CD4-positive, CD25-positive, alpha-beta regulatory T cell (primary cell): ENCODE measurements at regions not wholly inside any gene's neighbourhood (a gene's known extent, or its start where the extent isn't known, plus 50 kb on each side); places are given as distances from the start of the nearest gene placed in this dataset.

Experiments
- ATAC-seq, 2 donors: fragments of 150-1000 bp; cut with Tn5 transposase; one replicate each; pipeline ENCODE4 v1.10.0; 2021; ENCODE audit warnings: low read depth in 2 of 2, moderate number of reproducible peaks in 2 of 2, moderate library complexity in 1 of 2
- DNase-seq, 3 donors: peaks; one replicate each; pipeline versions ENCODE4 v3.0.0 to v3.0.0-alpha.2; 2012 to 2022; ENCODE audit warnings: mixed read lengths in 1 of 3
- H3K27ac ChIP-seq: one replicate; pipeline ENCODE4 v1.7.0; 2013; ENCODE audit warnings: mild to moderate bottlenecking, low read length; ENCODE audit not compliant: insufficient read depth, poor library complexity, severe bottlenecking
- H3K27me3 ChIP-seq: one replicate; pipeline ENCODE4 v1.7.0; 2013; ENCODE audit warnings: low read length; ENCODE audit not compliant: control insufficient read depth, insufficient read depth
- H3K36me3 ChIP-seq: one replicate; pipeline ENCODE4 v1.7.0; 2013; ENCODE audit warnings: mild to moderate bottlenecking, low read length, moderate library complexity; ENCODE audit not compliant: control insufficient read depth, insufficient read depth
- H3K4me1 ChIP-seq: 2 replicates; pipeline ENCODE4 v1.7.0; 2013; ENCODE audit warnings: mild to moderate bottlenecking, low read length; ENCODE audit not compliant: insufficient read depth, control insufficient read depth, poor library complexity, severe bottlenecking
- H3K4me3 ChIP-seq: one replicate; pipeline ENCODE4 v1.7.0; 2013; ENCODE audit warnings: low read depth, mild to moderate bottlenecking, low read length, moderate library complexity
- H3K9me3 ChIP-seq, 2 experiments: 1 replicate in 1 of 2; 2 replicates in 1 of 2; pipeline ENCODE4 v1.7.0; 2013; ENCODE audit warnings: low read length in 2 of 2, mild to moderate bottlenecking in 1 of 2, moderate library complexity in 1 of 2; ENCODE audit not compliant: control insufficient read depth in 2 of 2
- H3K27ac Mint-ChIP-seq, 3 donors: one replicate each; pipeline ENCODE4 v1.8.0; 2020 to 2022; ENCODE audit warnings: mild to moderate bottlenecking in 3 of 3, mixed read lengths in 3 of 3, moderate library complexity in 2 of 3
- H3K27me3 Mint-ChIP-seq: one replicate; pipeline ENCODE4 v1.8.0; 2022; ENCODE audit warnings: mild to moderate bottlenecking, mixed read lengths
- H3K36me3 Mint-ChIP-seq: one replicate; pipeline ENCODE4 v1.8.0; 2020; ENCODE audit warnings: mixed read lengths
- H3K4me1 Mint-ChIP-seq, 4 donors: one replicate each; pipeline ENCODE4 v1.8.0; 2020 to 2022; ENCODE audit warnings: mixed read lengths in 4 of 4, mild to moderate bottlenecking in 1 of 4
- H3K4me3 Mint-ChIP-seq, 4 donors: one replicate each; pipeline ENCODE4 v1.8.0; 2020 to 2022; ENCODE audit warnings: mild to moderate bottlenecking in 4 of 4, mixed read lengths in 4 of 4, moderate library complexity in 3 of 4
- H3K9me3 Mint-ChIP-seq, 7 donors: one replicate each; pipeline ENCODE4 v1.8.0; 2020 to 2022; ENCODE audit warnings: mixed read lengths in 7 of 7, mild to moderate bottlenecking in 3 of 7, moderate library complexity in 2 of 7

DNA sequence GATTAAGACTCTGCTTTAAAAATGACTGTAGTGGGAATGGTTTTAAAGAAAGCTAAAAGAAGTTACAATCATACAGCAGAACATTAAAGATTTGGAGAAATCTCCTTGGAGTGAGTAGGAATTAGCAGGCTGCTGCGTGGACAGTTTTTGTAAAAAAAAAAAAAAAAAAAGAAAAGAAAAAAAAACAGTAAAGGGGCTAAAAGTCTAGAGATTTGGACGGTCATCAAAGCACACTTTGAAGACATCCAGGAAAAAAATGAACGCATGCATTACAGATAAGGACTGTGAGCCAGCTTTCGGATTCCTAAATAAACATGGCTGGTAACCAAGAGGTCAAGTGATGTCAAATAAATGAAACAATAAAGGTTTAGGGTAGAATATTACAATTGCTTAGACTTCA lies 1700.6 kb downstream of the PCDH9 start:
- Mint-ChIP-seq H3K4me1 (peaks cover 0 to 4% (median 0%) of the 10 kb centered on the region in 4 donors), H3K27ac (no peak overlapping the region), H3K27me3 (no peaks in the 10 kb centered on the region), H3K36me3 (no peaks in the 10 kb centered on the region), H3K9me3 (peaks cover 4 to 21% (median 7%) of the 10 kb centered on the region in 7 donors), H3K4me3 (no peak overlapping the region)
- H3K4me1 ChIP-seq: no peaks in the 10 kb centered on the region
- H3K4me3 ChIP-seq: no peak overlapping the region
- peaks cover 4 to 19% of the 10 kb centered on the region in 2 experiments for H3K9me3 ChIP-seq
- ATAC-seq (no peak), DNase-seq (no peak)
- H3K36me3 ChIP-seq: no peaks in the 10 kb centered on the region
- H3K27me3 ChIP-seq: no peaks in the 10 kb centered on the region
- H3K27ac ChIP-seq: no peak overlapping the region

GRCh38 chr13:65508745-65509144 lies 1721.4 kb downstream of the PCDH9 start:
- Histone ChIP-seq H3K36me3 (no peaks in the 10 kb centered on the region), H3K27ac (no peak overlapping the region), H3K4me3 (no peak overlapping the region), H3K9me3 (peaks cover 0 to 10% of the 10 kb centered on the region in 2 experiments), H3K4me1 (no peaks in the 10 kb centered on the region), H3K27me3 (no peaks in the 10 kb centered on the region)
- H3K36me3 Mint-ChIP-seq: no peaks in the 10 kb centered on the region
- H3K9me3 Mint-ChIP-seq: peaks cover 0 to 43% (median 7%) of the 10 kb centered on the region in 7 donors
- H3K4me1 Mint-ChIP-seq: no peaks in the 10 kb centered on the region
- no peak overlapping the region for H3K27ac Mint-ChIP-seq
- H3K4me3 Mint-ChIP-seq: no peak overlapping the region
- ATAC-seq: no peak
- no peaks in the 10 kb centered on the region for H3K27me3 Mint-ChIP-seq
- DNase-seq: no peak

- H3K27me3 ChIP-seq: no peaks in the 10 kb centered on the region
- peaks cover 0 to 10% of the 10 kb centered on the region in 2 experiments for H3K9me3 ChIP-seq
- no peaks in the 10 kb centered on the region for H3K4me1 Mint-ChIP-seq
- no peak overlapping the region for H3K4me3 Mint-ChIP-seq
- no peaks in the 10 kb centered on the region for H3K4me1 ChIP-seq
- no peak overlapping the region for H3K27ac ChIP-seq
- H3K27ac Mint-ChIP-seq: no peak overlapping the region
- no peaks in the 10 kb centered on the region for H3K36me3 Mint-ChIP-seq
- no peak overlapping the region for H3K4me3 ChIP-seq
- peaks cover 0 to 42% (median 7%) of the 10 kb centered on the region in 7 donors for H3K9me3 Mint-ChIP-seq
- H3K27me3 Mint-ChIP-seq: no peaks in the 10 kb centered on the region
- DNase-seq (no peak), ATAC-seq (no peak)
- no peaks in the 10 kb centered on the region for H3K36me3 ChIP-seq
Measured at GRCh38 chr13:65508338-65508737, 1721.8 kb downstream of the PCDH9 start.

DNA sequence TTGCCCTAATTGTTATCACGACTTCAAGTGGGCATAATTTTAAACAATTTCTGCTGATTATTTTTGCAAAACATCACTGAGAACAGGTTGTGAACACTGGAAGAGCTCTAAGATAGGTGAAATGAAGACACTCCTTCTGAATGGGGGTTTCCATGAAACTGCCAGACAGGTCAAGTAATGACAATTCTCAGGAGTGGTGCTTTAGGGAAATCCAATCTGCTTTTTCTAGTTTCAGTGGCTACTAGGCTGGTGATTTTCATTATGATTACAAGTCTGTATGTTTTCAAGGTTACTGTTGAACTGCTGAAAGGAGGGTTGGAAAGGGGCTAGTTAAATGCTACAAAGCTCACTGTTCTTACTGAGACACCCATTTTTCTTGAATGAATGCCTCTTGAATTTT lies 1724.2 kb downstream of the PCDH9 start:
- no peaks in the 10 kb centered on the region for H3K4me1 Mint-ChIP-seq
- H3K4me3 ChIP-seq: no peak overlapping the region
- ATAC-seq (no peak), DNase-seq (no peak)
- peaks cover 0 to 46% (median 8%) of the 10 kb centered on the region in 7 donors for H3K9me3 Mint-ChIP-seq
- H3K4me3 Mint-ChIP-seq: no peak overlapping the region
- no peaks in the 10 kb centered on the region for H3K4me1 ChIP-seq
- no peaks in the 10 kb centered on the region for H3K36me3 Mint-ChIP-seq
- H3K27ac Mint-ChIP-seq: no peak overlapping the region
- no peak overlapping the region for H3K27ac ChIP-seq
- no peaks in the 10 kb centered on the region for H3K27me3 Mint-ChIP-seq
- H3K27me3 ChIP-seq: no peaks in the 10 kb centered on the region
- peaks cover 0 to 10% of the 10 kb centered on the region in 2 experiments for H3K9me3 ChIP-seq
- H3K36me3 ChIP-seq: no peaks in the 10 kb centered on the region

- H3K27ac ChIP-seq: no peak overlapping the region
- H3K4me3 Mint-ChIP-seq: no peak overlapping the region
- H3K36me3 ChIP-seq: no peaks in the 10 kb centered on the region
- peaks cover 0 to 9% of the 10 kb centered on the region in 2 experiments for H3K9me3 ChIP-seq
- DNase-seq (no peak), ATAC-seq (no peak)
- no peak overlapping the region for H3K27ac Mint-ChIP-seq
- no peaks in the 10 kb centered on the region for H3K27me3 ChIP-seq
- H3K4me1 ChIP-seq: no peaks in the 10 kb centered on the region
- H3K27me3 Mint-ChIP-seq: no peaks in the 10 kb centered on the region
- peaks cover 0 to 51% (median 8%) of the 10 kb centered on the region in 7 donors for H3K9me3 Mint-ChIP-seq
- no peaks in the 10 kb centered on the region for H3K36me3 Mint-ChIP-seq
- H3K4me1 Mint-ChIP-seq: no peaks in the 10 kb centered on the region
- H3K4me3 ChIP-seq: no peak overlapping the region
Measured at GRCh38 chr13:65504213-65504612, 1725.9 kb downstream of the PCDH9 start.

- Mint-ChIP-seq H3K36me3 (no peaks in the 10 kb centered on the region), H3K9me3 (peaks cover 0 to 24% (median 7%) of the 10 kb centered on the region in 7 donors), H3K4me3 (no peak overlapping the region), H3K4me1 (no peaks in the 10 kb centered on the region), H3K27me3 (no peaks in the 10 kb centered on the region), H3K27ac (no peak overlapping the region)
- Histone ChIP-seq H3K4me3 (no peak overlapping the region), H3K4me1 (no peaks in the 10 kb centered on the region), H3K36me3 (no peaks in the 10 kb centered on the region), H3K27me3 (no peaks in the 10 kb centered on the region), H3K9me3 (peaks cover 1 to 6% of the 10 kb centered on the region in 2 experiments), H3K27ac (no peak overlapping the region)
- no peak for ATAC-seq
- no peak for DNase-seq
Measured at GRCh38 chr13:65500481-65500880, 1729.7 kb downstream of the PCDH9 start.

DNA sequence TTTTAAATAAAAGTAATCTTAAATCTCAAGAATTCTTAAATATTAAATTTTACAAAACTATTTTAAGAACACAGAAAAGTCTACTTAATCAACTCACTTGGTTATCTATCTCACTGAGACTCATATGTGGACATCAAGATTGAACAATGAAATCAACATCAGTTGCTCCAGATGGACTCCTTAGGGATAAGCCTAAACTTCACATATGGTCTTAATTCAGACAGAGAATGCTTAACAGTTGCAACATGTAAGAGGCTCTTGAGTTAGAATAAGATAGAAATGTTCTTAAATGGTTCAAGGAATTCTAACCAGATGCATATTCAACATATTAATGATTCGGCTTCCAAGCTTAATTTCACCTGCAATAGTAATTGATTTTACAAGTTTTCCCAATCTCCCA lies 1730.9 kb downstream of the PCDH9 start:
- Mint-ChIP-seq H3K9me3 (peaks cover 0 to 18% (median 7%) of the 10 kb centered on the region in 7 donors), H3K36me3 (no peaks in the 10 kb centered on the region), H3K27me3 (no peaks in the 10 kb centered on the region), H3K4me3 (no peak overlapping the region), H3K4me1 (no peaks in the 10 kb centered on the region), H3K27ac (no peak overlapping the region)
- Histone ChIP-seq H3K27me3 (no peaks in the 10 kb centered on the region), H3K36me3 (no peaks in the 10 kb centered on the region), H3K27ac (no peak overlapping the region), H3K9me3 (peaks cover 1 to 6% of the 10 kb centered on the region in 2 experiments), H3K4me1 (no peaks in the 10 kb centered on the region), H3K4me3 (no peak overlapping the region)
- no peak for ATAC-seq
- no peak for DNase-seq

DNA sequence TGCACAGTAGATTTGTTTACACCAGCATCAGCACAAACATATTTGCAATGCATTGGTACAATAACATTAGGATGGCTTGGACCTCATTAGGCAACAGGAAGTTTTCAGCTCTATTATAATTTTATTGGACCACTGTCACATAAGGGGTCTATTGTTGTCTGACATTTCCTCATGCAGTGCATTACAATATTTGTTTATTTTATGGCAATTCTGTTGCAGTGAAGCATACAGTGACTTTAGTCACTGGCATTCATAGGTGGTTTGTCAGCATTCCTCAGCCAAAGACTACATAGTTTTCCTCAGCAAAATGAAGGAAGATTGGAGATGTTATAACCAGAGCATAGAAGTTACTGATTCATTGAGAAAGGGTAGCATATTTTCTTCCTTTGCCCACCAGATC lies 1732.9 kb downstream of the PCDH9 start:
- Mint-ChIP-seq H3K27ac (no peak overlapping the region), H3K4me3 (no peak overlapping the region), H3K27me3 (no peaks in the 10 kb centered on the region), H3K4me1 (no peaks in the 10 kb centered on the region), H3K9me3 (peaks cover 0 to 24% (median 6%) of the 10 kb centered on the region in 7 donors), H3K36me3 (no peaks in the 10 kb centered on the region)
- no peak for ATAC-seq
- no peak overlapping the region for H3K27ac ChIP-seq
- H3K4me3 ChIP-seq: no peak overlapping the region
- no peaks in the 10 kb centered on the region for H3K27me3 ChIP-seq
- no peaks in the 10 kb centered on the region for H3K36me3 ChIP-seq
- no peak for DNase-seq
- H3K9me3 ChIP-seq: peaks cover 4 to 6% of the 10 kb centered on the region in 2 experiments
- no peaks in the 10 kb centered on the region for H3K4me1 ChIP-seq
